HG02763 (cell line): ENCODE measurements at regions not wholly inside any gene's neighbourhood (a gene's known extent, or its start where the extent isn't known, plus 50 kb on each side); places are given as distances from the start of the nearest gene placed in this dataset.

ENCODE experiments used
- ATAC-seq: cut with Tn5 transposase; IDR thresholded peaks from one replicate; pipeline ENCODE4 v1.9.1; 2021; ENCODE audit warnings: mild to moderate bottlenecking, moderate library complexity; ENCODE audit not compliant: unreplicated experiment

GRCh38 chr17:79457376-79457775 is 153.5 kb downstream of the RBFOX3 start:
- ATAC-seq, result no peak

- ATAC-seq, result no peak
Measured at GRCh38 chr17:79455636-79456035, 155.2 kb downstream of the RBFOX3 start.

- no peak for ATAC-seq
Measured at GRCh38 chr17:79454826-79455225, 156.0 kb downstream of the RBFOX3 start.

GRCh38 chr17:79453481-79453880 is 157.4 kb downstream of the RBFOX3 start:
- ATAC-seq, result no peak

- no peak for ATAC-seq
Measured at GRCh38 chr17:79452706-79453105, 158.1 kb downstream of the RBFOX3 start.

- ATAC-seq, result no peak
Measured at GRCh38 chr17:79451167-79451566, 159.7 kb downstream of the RBFOX3 start.

- ATAC-seq, result no peak
Measured at GRCh38 chr17:79446399-79447009, 164.3 kb downstream of the RBFOX3 start.

GRCh38 chr17:79444198-79444597 is 166.7 kb downstream of the RBFOX3 start:
- ATAC-seq, result no peak

GRCh38 chr17:79443026-79443425 is 167.8 kb downstream of the RBFOX3 start:
- no peak for ATAC-seq

- ATAC-seq, result no peak
Measured at GRCh38 chr17:79441356-79442160, 169.3 kb downstream of the RBFOX3 start.

GRCh38 chr17:79440251-79440650 is 170.6 kb downstream of the RBFOX3 start:
- no peak for ATAC-seq

GRCh38 chr17:79439493-79439892 is 171.4 kb downstream of the RBFOX3 start:
- no peak for ATAC-seq

- ATAC-seq, result no peak
Measured at GRCh38 chr17:79438546-79439334, 172.1 kb downstream of the RBFOX3 start.

GRCh38 chr17:79438058-79438457 is 172.8 kb downstream of the RBFOX3 start:
- no peak for ATAC-seq

- no peak for ATAC-seq
Measured at GRCh38 chr17:79437081-79437480, 173.8 kb downstream of the RBFOX3 start.

- ATAC-seq, result no peak
Measured at GRCh38 chr17:79435962-79436361, 174.9 kb downstream of the RBFOX3 start.

- ATAC-seq, result no peak
Measured at GRCh38 chr17:79435296-79435695, 175.6 kb downstream of the RBFOX3 start.

- ATAC-seq, result no peak
Measured at GRCh38 chr17:79434215-79434614, 176.6 kb downstream of the RBFOX3 start.

- ATAC-seq, result no peak
Measured at GRCh38 chr17:79433379-79433778, 177.5 kb downstream of the RBFOX3 start.

- ATAC-seq, result no peak
Measured at GRCh38 chr17:79431175-79431574, 179.7 kb downstream of the RBFOX3 start.

GRCh38 chr17:79429864-79430494 is 180.9 kb downstream of the RBFOX3 start:
- no peak for ATAC-seq
